ENCODE measurements at regions not wholly inside any gene's neighbourhood (a gene's known extent, or its start where the extent isn't known, plus 50 kb on each side); places are given as distances from the start of the nearest gene placed in this dataset.

- Mint-ChIP-seq H3K9me3 (peaks cover 0 to 3% of the 10 kb centered on the region in 2 donors), H3K36me3 (ENCODE audit: insufficient read depth in 2 of 2) (no peaks in the 10 kb centered on the region), H3K27ac (no peak overlapping the region), H3K4me1 (ENCODE audit: low read depth) (no peaks in the 10 kb centered on the region), H3K4me3 (no peak overlapping the region), H3K27me3 (ENCODE audit: low read depth) (no peaks in the 10 kb centered on the region)
- ATAC-seq (replicated peaks in 1 of 2) (no peak), DNase-seq (no peak)
These were observed 385.8 kb downstream of the C3orf38 start for GRCh38 chr3:88535563-88535962.

GRCh38 chr3:88542916-88543315, 393.2 kb downstream of the C3orf38 start:
- Mint-ChIP-seq H3K27me3 (ENCODE audit: low read depth) (no peaks in the 10 kb centered on the region), H3K36me3 (ENCODE audit: insufficient read depth in 2 of 2) (no peaks in the 10 kb centered on the region), H3K4me3 (no peak overlapping the region), H3K4me1 (ENCODE audit: low read depth) (no peaks in the 10 kb centered on the region), H3K27ac (no peak overlapping the region), H3K9me3 (peaks cover 6 to 17% of the 10 kb centered on the region in 2 donors)
- no peak for DNase-seq
- no peak for ATAC-seq (replicated peaks in 1 of 2)

GRCh38 chr3:88572450-88572849, 422.7 kb downstream of the C3orf38 start:
- Mint-ChIP-seq H3K36me3 (ENCODE audit: insufficient read depth in 2 of 2) (no peaks in the 10 kb centered on the region), H3K4me3 (no peak overlapping the region), H3K27me3 (ENCODE audit: low read depth) (no peaks in the 10 kb centered on the region), H3K9me3 (peaks cover 4 to 13% of the 10 kb centered on the region in 2 donors), H3K4me1 (ENCODE audit: low read depth) (no peaks in the 10 kb centered on the region), H3K27ac (no peak overlapping the region)
- DNase-seq: no peak
- no peak for ATAC-seq (replicated peaks in 1 of 2)

GRCh38 chr3:88573472-88573871, 423.7 kb downstream of the C3orf38 start:
- Mint-ChIP-seq H3K9me3 (peaks cover 4 to 12% of the 10 kb centered on the region in 2 donors), H3K4me1 (ENCODE audit: low read depth) (no peaks in the 10 kb centered on the region), H3K36me3 (ENCODE audit: insufficient read depth in 2 of 2) (no peaks in the 10 kb centered on the region), H3K27ac (no peak overlapping the region), H3K4me3 (no peak overlapping the region), H3K27me3 (ENCODE audit: low read depth) (no peaks in the 10 kb centered on the region)
- DNase-seq: no peak
- no peak for ATAC-seq (replicated peaks in 1 of 2)

- H3K4me1 Mint-ChIP-seq (ENCODE audit: low read depth): no peaks in the 10 kb centered on the region
- no peak for ATAC-seq (replicated peaks in 1 of 2)
- no peaks in the 10 kb centered on the region for H3K36me3 Mint-ChIP-seq (ENCODE audit: insufficient read depth in 2 of 2)
- H3K27ac Mint-ChIP-seq: no peak overlapping the region
- no peak overlapping the region for H3K4me3 Mint-ChIP-seq
- no peak for DNase-seq
- no peaks in the 10 kb centered on the region for H3K27me3 Mint-ChIP-seq (ENCODE audit: low read depth)
- H3K9me3 Mint-ChIP-seq: peaks cover 3 to 10% of the 10 kb centered on the region in 2 donors
These were observed 424.4 kb downstream of the C3orf38 start for GRCh38 chr3:88574146-88574545.

- Mint-ChIP-seq H3K4me3 (no peak overlapping the region), H3K9me3 (no peaks in the 10 kb centered on the region), H3K36me3 (ENCODE audit: insufficient read depth in 2 of 2) (no peaks in the 10 kb centered on the region), H3K4me1 (ENCODE audit: low read depth) (no peaks in the 10 kb centered on the region), H3K27me3 (ENCODE audit: low read depth) (no peaks in the 10 kb centered on the region), H3K27ac (no peak overlapping the region)
- DNase-seq (no peak), ATAC-seq (replicated peaks in 1 of 2) (no peak)
These were observed 434.7 kb downstream of the C3orf38 start for GRCh38 chr3:88584451-88584850.

- Mint-ChIP-seq H3K36me3 (ENCODE audit: insufficient read depth in 2 of 2) (no peaks in the 10 kb centered on the region), H3K4me1 (ENCODE audit: low read depth) (no peaks in the 10 kb centered on the region), H3K27ac (no peak overlapping the region), H3K9me3 (no peaks in the 10 kb centered on the region), H3K4me3 (no peak overlapping the region), H3K27me3 (ENCODE audit: low read depth) (no peaks in the 10 kb centered on the region)
- DNase-seq (no peak), ATAC-seq (replicated peaks in 1 of 2) (no peak)
These were observed 436.4 kb downstream of the C3orf38 start for GRCh38 chr3:88586121-88586640.

GRCh38 chr3:88589138-88589537, 439.4 kb downstream of the C3orf38 start:
- no peak for ATAC-seq (replicated peaks in 1 of 2)
- Mint-ChIP-seq H3K4me3 (no peak overlapping the region), H3K9me3 (peaks cover 2 to 5% of the 10 kb centered on the region in 2 donors)

GRCh38 chr3:88595026-88595425, 445.3 kb downstream of the C3orf38 start:
- Mint-ChIP-seq H3K27ac (no peak overlapping the region), H3K4me1 (ENCODE audit: low read depth) (no peaks in the 10 kb centered on the region), H3K27me3 (ENCODE audit: low read depth) (no peaks in the 10 kb centered on the region), H3K36me3 (ENCODE audit: insufficient read depth in 2 of 2) (no peaks in the 10 kb centered on the region), H3K4me3 (no peak overlapping the region), H3K9me3 (peaks cover 5 to 6% of the 10 kb centered on the region in 2 donors)
- DNase-seq (no peak), ATAC-seq (replicated peaks in 1 of 2) (no peak)

More at GRCh38 chr3:88589138-88589537, 439.4 kb downstream of the C3orf38 start:
- Mint-ChIP-seq H3K27me3 (ENCODE audit: low read depth) (no peaks in the 10 kb centered on the region), H3K36me3 (ENCODE audit: insufficient read depth in 2 of 2) (no peaks in the 10 kb centered on the region), H3K4me1 (ENCODE audit: low read depth) (no peaks in the 10 kb centered on the region), H3K27ac (no peak overlapping the region)
- DNase-seq: no peak

- Mint-ChIP-seq H3K27ac (no peak overlapping the region), H3K4me3 (no peak overlapping the region), H3K36me3 (ENCODE audit: insufficient read depth in 2 of 2) (no peaks in the 10 kb centered on the region), H3K4me1 (ENCODE audit: low read depth) (no peaks in the 10 kb centered on the region), H3K9me3 (peaks cover 6% of the 10 kb centered on the region in 2 donors), H3K27me3 (ENCODE audit: low read depth) (no peaks in the 10 kb centered on the region)
- no peak for ATAC-seq (replicated peaks in 1 of 2)
- DNase-seq: no peak
These were observed 446.7 kb downstream of the C3orf38 start for GRCh38 chr3:88596451-88596850.

- Mint-ChIP-seq H3K9me3 (no peaks in the 10 kb centered on the region), H3K27me3 (ENCODE audit: low read depth) (no peaks in the 10 kb centered on the region), H3K4me1 (ENCODE audit: low read depth) (no peaks in the 10 kb centered on the region), H3K4me3 (no peak overlapping the region), H3K36me3 (ENCODE audit: insufficient read depth in 2 of 2) (no peaks in the 10 kb centered on the region), H3K27ac (no peak overlapping the region)
- ATAC-seq (replicated peaks in 1 of 2) (no peak), DNase-seq (no peak)
These were observed 461.1 kb downstream of the C3orf38 start for GRCh38 chr3:88610820-88611219.

GRCh38 chr3:88611826-88612326, 462.1 kb downstream of the C3orf38 start:
- Mint-ChIP-seq H3K4me3 (no peak overlapping the region), H3K27ac (no peak overlapping the region), H3K36me3 (ENCODE audit: insufficient read depth in 2 of 2) (no peaks in the 10 kb centered on the region), H3K4me1 (ENCODE audit: low read depth) (no peaks in the 10 kb centered on the region), H3K27me3 (ENCODE audit: low read depth) (no peaks in the 10 kb centered on the region), H3K9me3 (no peaks in the 10 kb centered on the region)
- ATAC-seq (replicated peaks in 1 of 2) (no peak), DNase-seq (no peak)

GRCh38 chr3:88616413-88616812, 466.7 kb downstream of the C3orf38 start:
- H3K36me3 Mint-ChIP-seq (ENCODE audit: insufficient read depth in 2 of 2): no peaks in the 10 kb centered on the region
- H3K4me1 Mint-ChIP-seq (ENCODE audit: low read depth): no peaks in the 10 kb centered on the region
- DNase-seq: no peak
- no peak for ATAC-seq (replicated peaks in 1 of 2)
- H3K27ac Mint-ChIP-seq: no peak overlapping the region
- peaks cover 0 to 2% of the 10 kb centered on the region in 2 donors for H3K9me3 Mint-ChIP-seq
- H3K27me3 Mint-ChIP-seq (ENCODE audit: low read depth): no peaks in the 10 kb centered on the region
- no peak overlapping the region for H3K4me3 Mint-ChIP-seq

GRCh38 chr3:88617283-88617682, 467.5 kb downstream of the C3orf38 start:
- no peak for ATAC-seq (replicated peaks in 1 of 2)
- Mint-ChIP-seq H3K27me3 (ENCODE audit: low read depth) (no peaks in the 10 kb centered on the region), H3K4me3 (no peak overlapping the region), H3K36me3 (ENCODE audit: insufficient read depth in 2 of 2) (no peaks in the 10 kb centered on the region), H3K4me1 (ENCODE audit: low read depth) (no peaks in the 10 kb centered on the region), H3K9me3 (peaks cover 0 to 2% of the 10 kb centered on the region in 2 donors), H3K27ac (no peak overlapping the region)
- no peak for DNase-seq
